A549 (cell line): ENCODE measurements at regions not wholly inside any gene's neighbourhood (a gene's known extent, or its start where the extent isn't known, plus 50 kb on each side); places are given as distances from the start of the nearest gene placed in this dataset.
A peak's percentile ranks its signal among the peaks of the same experiment; 100 is the strongest.

ENCODE experiments used
- ATAC-seq, 2 experiments: fragments of 200-7000 bp in 1 of 2; fragments of >200 bp in 1 of 2; cut with Nextera tagmentation in 1 of 2; cut with Tn5 transposase in 1 of 2; 3 replicates each; pipeline versions ENCODE4 v1.8.0 to v1.9.1; 2018 to 2020; ENCODE audit warnings: mild to moderate bottlenecking in 1 of 2, moderate library complexity in 1 of 2
- CTCF ChIA-PET: fragments of 300-600 bp; sonication (Branson Sonifier 250); formaldehyde crosslinking; extraction: SDS; loops from one replicate; lab custom pipeline; 2021; ENCODE audit warnings: antibody characterized with exemption, inconsistent platforms; lab: Yijun Ruan, JAX
- POLR2A ChIA-PET: fragments of 350-600 bp; formaldehyde crosslinking; extraction: SDS; loops from one replicate; lab custom pipeline; 2021; ENCODE audit warnings: antibody characterized with exemption, inconsistent platforms; lab: Yijun Ruan, JAX
- DNase-seq, 2 experiments: peaks; one replicate each; pipeline versions ENCODE4 v3.0.0 to v3.0.0-alpha.2; 2011 to 2016; ENCODE audit warnings: low read depth in 1 of 2, low spot score in 1 of 2
- FAIRE-seq: peaks from 2 replicates; lab custom pipeline; 2011; peaks lifted over from hg19 to GRCh38; lab: Jason Lieb, UNC
- H3K27ac ChIP-seq, 2 experiments: fragments of >200 bp; sonication (Bioruptor Twin); formaldehyde crosslinking; 3 replicates each; pipeline ENCODE4 v1.5.1; 2016 to 2017
- H3K4me1 ChIP-seq: fragments of >200 bp; sonication (Bioruptor Twin); formaldehyde crosslinking; 3 replicates; pipeline ENCODE4 v1.6.1; 2016
- H3K4me2 ChIP-seq: fragments of >200 bp; sonication (Bioruptor Twin); formaldehyde crosslinking; 3 replicates; pipeline ENCODE4 v1.6.1; 2016
- H3K4me3 ChIP-seq: fragments of >200 bp; sonication (Bioruptor Twin); formaldehyde crosslinking; 3 replicates; pipeline ENCODE4 v1.5.1; 2016
- H3K9me3 ChIP-seq: fragments of >200 bp; sonication (Bioruptor Twin); formaldehyde crosslinking; 3 replicates; pipeline ENCODE4 v1.6.1; 2016
- ATOH8 ChIP-seq: fragments of 250-450 bp; sonication (Bioruptor Pico); IDR thresholded peaks from 2 replicates; pipeline ENCODE4 v1.5.0; 2020; ENCODE audit warnings: low read depth, mild to moderate bottlenecking, moderate library complexity
- CHD4 ChIP-seq: fragments of 200-600 bp; sonication (generic); IDR thresholded peaks from 2 replicates; pipeline ENCODE4 v1.6.1; 2016; ENCODE audit warnings: antibody characterized with exemption, mild to moderate bottlenecking, borderline replicate concordance
- EHMT2 ChIP-seq: fragments of 200-600 bp; sonication (generic); IDR thresholded peaks from 2 replicates; pipeline ENCODE4 v1.6.1; 2016; ENCODE audit warnings: antibody characterized with exemption, low read depth, mild to moderate bottlenecking, moderate library complexity
- ELK1 ChIP-seq: fragments of 150-350 bp; IDR thresholded peaks from 2 replicates; pipeline ENCODE4 v1.6.1; 2014; ENCODE audit warnings: low read depth, mild to moderate bottlenecking, low read length
- FOSB ChIP-seq: fragments of 250-450 bp; sonication (Bioruptor Pico); IDR thresholded peaks from 2 replicates; pipeline ENCODE4 v1.5.0; 2020; ENCODE audit warnings: mild to moderate bottlenecking, moderate library complexity
- FOSL2 ChIP-seq, 2 experiments: fragments of 450-650 bp in 1 of 2; fragments of >200 bp in 1 of 2; sonication (Bioruptor Twin) in 1 of 2; formaldehyde crosslinking; IDR thresholded peaks; 2 replicates each; pipeline versions ENCODE4 v1.5.0 to v1.6.1; 2016 to 2020; ENCODE audit warnings: mild to moderate bottlenecking in 1 of 2, moderate library complexity in 1 of 2
- GATA3 ChIP-seq: IDR thresholded peaks from 2 replicates; pipeline ENCODE4 v1.6.1; 2012; ENCODE audit warnings: borderline replicate concordance
- HDAC2 ChIP-seq: fragments of 200-600 bp; sonication (generic); IDR thresholded peaks from 2 replicates; pipeline ENCODE4 v1.6.1; 2016
- HOXB13 ChIP-seq: fragments of 250-450 bp; sonication (Bioruptor Pico); IDR thresholded peaks from 2 replicates; pipeline ENCODE4 v1.5.0; 2020; ENCODE audit warnings: low read depth, mild to moderate bottlenecking, moderate library complexity
- JUN ChIP-seq, 2 experiments: fragments of >200 bp; sonication (Bioruptor Twin); formaldehyde crosslinking; IDR thresholded peaks; 2 replicates in 1 of 2; 3 replicates in 1 of 2; pipeline ENCODE4 v1.6.1; 2016 to 2017
- JUNB ChIP-seq: fragments of >200 bp; sonication (Bioruptor Twin); formaldehyde crosslinking; IDR thresholded peaks from 2 replicates; pipeline ENCODE4 v1.6.1; 2016
- KDM1A ChIP-seq: fragments of 200-600 bp; sonication (generic); IDR thresholded peaks from 2 replicates; pipeline ENCODE4 v1.6.1; 2016; ENCODE audit warnings: low read depth, mild to moderate bottlenecking
- MAFK ChIP-seq: fragments of 450-650 bp; IDR thresholded peaks from 2 replicates; pipeline ENCODE4 v1.6.1; 2014; ENCODE audit not compliant: partially characterized antibody
- MAX ChIP-seq: IDR thresholded peaks from 2 replicates; pipeline ENCODE4 v1.6.1; 2012
- PHF8 ChIP-seq: fragments of 200-600 bp; sonication (generic); IDR thresholded peaks from 2 replicates; pipeline ENCODE4 v1.6.1; 2016; ENCODE audit warnings: low read depth, mild to moderate bottlenecking, antibody characterized with exemption, moderate library complexity, borderline replicate concordance
- POLR2A ChIP-seq: IDR thresholded peaks from 2 replicates; pipeline ENCODE4 v1.6.1; 2012; ENCODE audit warnings: mild to moderate bottlenecking, low read length
- POLR2AphosphoS2 ChIP-seq: conservative IDR thresholded peaks from 2 replicates; pipeline ENCODE4 v1.6.1; 2012; ENCODE audit warnings: low read length, improper control_type of control experiment, inconsistent platforms
- RAD21 ChIP-seq, 2 experiments: fragments of >200 bp in 1 of 2; sonication (Bioruptor Twin) in 1 of 2; formaldehyde crosslinking in 1 of 2; IDR thresholded peaks in 1 of 2; conservative IDR thresholded peaks in 1 of 2; 2 replicates in 1 of 2; 3 replicates in 1 of 2; pipeline ENCODE4 v1.6.1; 2012 to 2018; ENCODE audit warnings: inconsistent platforms in 1 of 2
- RARB ChIP-seq: fragments of 250-450 bp; sonication (Bioruptor Pico); IDR thresholded peaks from 2 replicates; pipeline ENCODE4 v1.8.0; 2021; ENCODE audit warnings: mild to moderate bottlenecking, moderate library complexity
- SMC3 ChIP-seq: fragments of >200 bp; sonication (Bioruptor Twin); formaldehyde crosslinking; IDR thresholded peaks from 3 replicates; pipeline ENCODE4 v1.6.1; 2018; ENCODE audit warnings: inconsistent platforms
- ZC3H11A ChIP-seq: fragments of 450-650 bp; IDR thresholded peaks from 2 replicates; pipeline ENCODE4 v1.6.1; 2014; ENCODE audit warnings: antibody characterized with exemption, mild to moderate bottlenecking
- WGBS: methylation state at CpG from one replicate; pipeline ENCODE4 v1.1.6; 2017; ENCODE audit errors: missing lambda C conversion rate; 5-methylcytosine and 5-hydroxymethylcytosine counted together
- TF ChIP-seq, protein P1 (sequence below): fragments of 450-650 bp; IDR thresholded peaks from 2 replicates; pipeline ENCODE4 v1.6.1; 2014; ENCODE audit warnings: antibody characterized with exemption

DNA sequence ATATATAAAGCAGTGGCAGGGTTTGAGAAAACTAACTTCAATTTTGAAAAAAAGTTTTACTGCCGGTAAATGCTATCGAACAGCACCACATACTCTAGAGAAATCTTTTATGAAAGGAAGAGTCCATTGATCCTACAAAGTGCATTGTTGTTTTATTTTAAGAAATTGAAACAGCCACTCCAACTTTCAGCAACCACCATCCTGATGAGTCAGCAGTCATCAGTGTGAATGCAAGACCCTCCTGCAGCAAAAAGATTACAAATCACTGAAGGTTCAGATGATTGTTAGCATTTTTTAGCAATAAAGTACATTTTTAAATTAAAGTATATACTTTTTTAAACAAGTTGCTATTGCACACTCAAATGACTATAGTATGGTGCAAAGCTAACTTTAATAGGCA is 1017.7 kb upstream of the CRIM1 start:
- 85% methylated on average over 2 of the region's 2 CpGs for WGBS
- H3K4me3 ChIP-seq: no peak overlapping the region
- POLR2A ChIA-PET: no interaction called here
- DNase-seq (no peak), ATAC-seq (no peak)
- CTCF ChIA-PET: no interaction called here
- TF ChIP-seq MAFK: peak; percentile 27
- no peak for TF ChIP-seq JUNB
- TF ChIP-seq, all 56 proteins: peak for 1
- Histone ChIP-seq H3K27ac (no peak overlapping the region), H3K9me3 (no peaks in the 10 kb centered on the region), H3K4me2 (no peak overlapping the region), H3K4me1 (no peaks in the 10 kb centered on the region)
- no peak for FAIRE-seq

- 43% methylated on average over 1 of the region's 1 CpG for WGBS
- TF ChIP-seq ZC3H11A (no peak), CHD4 (no peak), PHF8 (no peak), MAFK (no peak), GATA3 (no peak), ELK1 (no peak)
- Histone ChIP-seq H3K4me1 (no peaks in the 10 kb centered on the region), H3K9me3 (no peaks in the 10 kb centered on the region), H3K4me2 (no peak overlapping the region), H3K27ac (no peak overlapping the region), H3K4me3 (no peak overlapping the region)
- FAIRE-seq (no peak), ATAC-seq (no peak), DNase-seq (no peak)
- ChIA-PET POLR2A (no interaction called here), CTCF (no interaction called here)
Observed at GRCh38 chr2:35314049-35314448, 1041.5 kb upstream of the CRIM1 start.

DNA sequence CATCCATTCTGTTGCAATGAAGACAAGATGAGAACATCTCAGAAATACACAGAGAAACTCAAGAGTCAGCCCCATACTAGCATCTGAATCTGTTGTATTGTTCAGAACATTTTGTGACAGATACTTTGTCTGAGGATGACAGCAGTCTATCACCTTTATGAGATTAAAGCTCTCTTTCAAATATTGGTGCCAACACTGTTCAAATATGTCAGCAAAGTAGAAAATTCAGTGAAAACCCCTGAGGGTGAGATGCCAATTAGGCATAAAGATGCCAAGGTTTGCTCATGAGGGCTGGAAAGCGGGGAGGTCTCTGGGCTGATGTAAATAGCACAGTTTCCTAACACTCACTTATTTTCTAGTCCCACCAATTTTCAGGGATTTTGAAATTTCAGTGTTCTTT is 1054.2 kb upstream of the CRIM1 start:
- Histone ChIP-seq H3K9me3 (no peaks in the 10 kb centered on the region), H3K4me3 (no peak overlapping the region), H3K4me2 (no peak overlapping the region), H3K4me1 (no peaks in the 10 kb centered on the region), H3K27ac (no peak overlapping the region)
- ChIA-PET CTCF (no interaction called here), POLR2A (no interaction called here)
- ATAC-seq (no peak), DNase-seq (no peak), FAIRE-seq (no peak)
- 5% methylated on average over 1 of the region's 1 CpG for WGBS
- TF ChIP-seq JUN (IDR thresholded peaks at IDR 0.05) (no peak), RARB (no peak), RAD21 (conservative IDR thresholded peaks at IDR 0.05 in 1 of 2, IDR thresholded peaks at IDR 0.05 in 1 of 2) (no peak), HOXB13 (CRISPR knock-in tag) (no peak), ATOH8 (no peak), KDM1A (no peak), HDAC2 (no peak), MAX (no peak), SMC3 (no peak), FOSL2 (IDR thresholded peaks at IDR 0.05) (no peak), FOSL2 (CRISPR knock-in tag; IDR thresholded peaks at IDR 0.05) (no peak), POLR2A (no peak), FOSB (no peak), POLR2AphosphoS2 (no peak), EHMT2 (no peak), GATA3 (no peak)
- TF ChIP-seq, protein P1, sequence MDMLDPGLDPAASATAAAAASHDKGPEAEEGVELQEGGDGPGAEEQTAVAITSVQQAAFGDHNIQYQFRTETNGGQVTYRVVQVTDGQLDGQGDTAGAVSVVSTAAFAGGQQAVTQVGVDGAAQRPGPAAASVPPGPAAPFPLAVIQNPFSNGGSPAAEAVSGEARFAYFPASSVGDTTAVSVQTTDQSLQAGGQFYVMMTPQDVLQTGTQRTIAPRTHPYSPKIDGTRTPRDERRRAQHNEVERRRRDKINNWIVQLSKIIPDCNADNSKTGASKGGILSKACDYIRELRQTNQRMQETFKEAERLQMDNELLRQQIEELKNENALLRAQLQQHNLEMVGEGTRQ: no peak
